ENCODE measurements at regions not wholly inside any gene's neighbourhood (a gene's known extent, or its start where the extent isn't known, plus 50 kb on each side); places are given as distances from the start of the nearest gene placed in this dataset.

GRCh38 chr16:9687737-9688319 is 494.4 kb downstream of the GRIN2A start:
- no peak for DNase-seq (ENCODE audit: low spot score)

- no peak for DNase-seq (ENCODE audit: low spot score)
Measured at GRCh38 chr16:9689597-9689996, 492.6 kb downstream of the GRIN2A start.

- DNase-seq (ENCODE audit: low spot score) = no peak
Measured at GRCh38 chr16:9695152-9695551, 487.1 kb downstream of the GRIN2A start.
